Activated CD8-positive, alpha-beta T cell treated with anti-CD3 and anti-CD28 coated beads for 36 hours (primary cell): ENCODE measurements at regions not wholly inside any gene's neighbourhood (a gene's known extent, or its start where the extent isn't known, plus 50 kb on each side); places are given as distances from the start of the nearest gene placed in this dataset.

ENCODE experiments used
- ATAC-seq: fragments of 200-7000 bp; cut with Tn5 transposase; one replicate; pipeline ENCODE4 v1.10.0; 2021; ENCODE audit warnings: mild to moderate bottlenecking, moderate library complexity
- CTCF ChIA-PET: fragments of 350-600 bp; sonication (Branson Sonifier 250); formaldehyde crosslinking; loops from one replicate; lab custom pipeline; 2021; ENCODE audit warnings: antibody characterized with exemption; lab: Charles Lee
- POLR2A ChIA-PET: fragments of 350-600 bp; sonication (Branson Sonifier 250); formaldehyde crosslinking; loops from one replicate; lab custom pipeline; 2021; ENCODE audit warnings: antibody characterized with exemption; lab: Charles Lee
- DNase-seq: peaks from one replicate; pipeline ENCODE4 v3.0.0-alpha.2; 2020
- H3K27ac Mint-ChIP-seq: one replicate; pipeline ENCODE4 v1.8.0; 2021; ENCODE audit warnings: mild to moderate bottlenecking, mixed read lengths
- H3K27me3 Mint-ChIP-seq: one replicate; pipeline ENCODE4 v1.8.0; 2021; ENCODE audit warnings: mixed read lengths
- H3K36me3 Mint-ChIP-seq: one replicate; pipeline ENCODE4 v1.8.0; 2021; ENCODE audit warnings: low read depth, mixed read lengths
- H3K4me1 Mint-ChIP-seq: one replicate; pipeline ENCODE4 v1.8.0; 2021; ENCODE audit warnings: low read depth, mixed read lengths
- H3K4me3 Mint-ChIP-seq: one replicate; pipeline ENCODE4 v1.8.0; 2021; ENCODE audit warnings: mild to moderate bottlenecking, moderate library complexity, mixed read lengths
- H3K9me3 Mint-ChIP-seq: one replicate; pipeline ENCODE4 v1.8.0; 2021; ENCODE audit warnings: mixed read lengths
- CTCF ChIP-seq: fragments of 200-600 bp; IDR thresholded peaks from one replicate; pipeline ENCODE4 v1.8.0; 2022; ENCODE audit warnings: antibody characterized with exemption, mild to moderate bottlenecking
- intact Hi-C: fragments of 100-400 bp; cut with micrococcal nuclease; formaldehyde crosslinking; loops from one replicate; pipeline ENCODE4 v1.10.0; 2022

DNA sequence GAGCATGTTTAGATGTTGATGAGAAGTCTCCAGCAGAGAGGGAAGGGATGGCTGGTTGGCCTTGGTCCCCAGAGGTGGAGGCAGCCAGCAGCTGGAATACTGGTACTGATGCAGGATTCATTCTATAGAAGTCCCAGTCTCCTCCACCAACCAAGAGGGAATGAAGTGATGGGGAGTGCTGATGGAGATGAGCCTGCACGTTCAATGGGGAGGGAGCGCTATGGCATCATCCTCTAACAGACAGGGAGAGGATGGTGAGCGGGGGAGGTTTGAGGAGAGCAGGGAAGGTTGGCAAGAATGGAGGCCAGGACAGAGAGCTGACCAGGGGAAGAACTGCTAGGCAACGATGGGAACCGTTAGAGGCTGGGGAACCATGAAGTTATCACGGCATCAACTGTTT lies 159.8 kb upstream of the MVB12B start:
- TF ChIP-seq CTCF, result no peak
- POLR2A ChIA-PET, result no interaction called here
- H3K27ac Mint-ChIP-seq, result no peak overlapping the region
- H3K4me1 Mint-ChIP-seq, result no peaks in the 10 kb centered on the region
- DNase-seq, result no peak
- intact Hi-C loops, result no loop called here
- peaks cover 22% of the 10 kb centered on the region for H3K27me3 Mint-ChIP-seq
- no peak for ATAC-seq
- H3K4me3 Mint-ChIP-seq, result no peak overlapping the region
- H3K9me3 Mint-ChIP-seq, result no peaks in the 10 kb centered on the region
- CTCF ChIA-PET, result no interaction called here
- H3K36me3 Mint-ChIP-seq, result no peaks in the 10 kb centered on the region

DNA sequence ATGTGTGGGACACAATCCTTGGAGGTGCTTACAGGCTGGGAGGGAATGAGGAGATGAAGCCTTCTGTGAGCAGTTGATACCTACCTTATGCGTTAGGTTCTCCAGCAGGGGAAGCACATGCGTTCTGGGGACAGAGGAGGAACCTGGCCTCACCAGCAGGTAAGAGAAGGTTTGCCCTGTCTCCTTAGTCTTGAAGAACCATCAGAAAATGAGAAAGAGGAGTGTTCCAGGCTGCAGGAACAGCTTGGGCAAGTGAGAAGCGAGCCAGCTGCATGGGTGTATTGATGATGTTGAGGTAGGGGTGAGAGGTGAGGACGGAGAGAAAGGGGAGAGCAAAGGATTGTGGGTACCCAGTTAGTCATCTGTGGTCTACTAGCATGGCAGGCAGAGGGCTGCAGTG lies 156.9 kb upstream of the MVB12B start:
- H3K4me3 Mint-ChIP-seq, result no peak overlapping the region
- POLR2A ChIA-PET, result no interaction called here
- ATAC-seq (no peak), DNase-seq (no peak)
- CTCF ChIA-PET, result no interaction called here
- H3K27me3 Mint-ChIP-seq, result peaks cover 20% of the 10 kb centered on the region
- H3K27ac Mint-ChIP-seq, result no peak overlapping the region
- no peak for TF ChIP-seq CTCF
- no peaks in the 10 kb centered on the region for H3K9me3 Mint-ChIP-seq
- no peaks in the 10 kb centered on the region for H3K4me1 Mint-ChIP-seq
- intact Hi-C loops, result no loop called here
- no peaks in the 10 kb centered on the region for H3K36me3 Mint-ChIP-seq

GRCh38 chr9:126170286-126170823 lies 156.3 kb upstream of the MVB12B start:
- no peaks in the 10 kb centered on the region for H3K36me3 Mint-ChIP-seq
- no peak overlapping the region for H3K4me3 Mint-ChIP-seq
- H3K9me3 Mint-ChIP-seq, result peaks cover 2% of the 10 kb centered on the region
- ATAC-seq (no peak), DNase-seq (no peak)
- no peak for TF ChIP-seq CTCF
- ChIA-PET POLR2A (no interaction called here), CTCF (no interaction called here)
- no peak overlapping the region for H3K27ac Mint-ChIP-seq
- intact Hi-C loops, result no loop called here
- peaks cover 19% of the 10 kb centered on the region for H3K27me3 Mint-ChIP-seq
- no peaks in the 10 kb centered on the region for H3K4me1 Mint-ChIP-seq

DNA sequence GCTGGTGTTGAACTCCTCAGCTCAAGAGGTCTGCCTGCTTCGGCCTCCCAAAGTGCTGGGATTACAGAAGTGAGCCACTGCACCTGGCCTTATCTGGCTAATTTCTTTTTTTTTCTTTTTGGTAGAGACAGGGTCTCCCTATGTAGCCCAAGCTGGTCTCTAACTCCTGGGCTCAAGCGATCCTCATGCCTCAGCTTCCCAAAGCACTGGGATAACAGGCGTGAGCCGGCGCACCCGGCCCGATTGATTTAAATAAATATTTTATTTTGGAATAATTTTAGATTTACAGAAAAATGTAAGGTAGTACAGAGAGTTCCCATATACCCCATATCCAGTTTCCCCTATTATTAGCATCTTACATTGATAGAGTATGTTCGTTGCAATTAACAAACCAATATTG lies 155.0 kb upstream of the MVB12B start:
- ATAC-seq (no peak), DNase-seq (no peak)
- intact Hi-C loops, result no loop called here
- no peak for TF ChIP-seq CTCF
- POLR2A ChIA-PET, result no interaction called here
- CTCF ChIA-PET, result no interaction called here
- Mint-ChIP-seq H3K9me3 (peaks cover 5% of the 10 kb centered on the region), H3K27ac (no peak overlapping the region), H3K36me3 (no peaks in the 10 kb centered on the region), H3K4me1 (no peaks in the 10 kb centered on the region), H3K27me3 (peaks cover 22% of the 10 kb centered on the region), H3K4me3 (no peak overlapping the region)

GRCh38 chr9:126173401-126173800 lies 153.2 kb upstream of the MVB12B start:
- Mint-ChIP-seq H3K36me3 (no peaks in the 10 kb centered on the region), H3K27ac (no peak overlapping the region), H3K4me1 (no peaks in the 10 kb centered on the region), H3K9me3 (peaks cover 5% of the 10 kb centered on the region), H3K27me3 (peaks cover 18% of the 10 kb centered on the region), H3K4me3 (no peak overlapping the region)
- POLR2A ChIA-PET, result no interaction called here
- intact Hi-C loops, result no loop called here
- ATAC-seq (no peak), DNase-seq (no peak)
- no peak for TF ChIP-seq CTCF
- CTCF ChIA-PET, result no interaction called here
